GM21515 (cell line): ENCODE measurements at regions not wholly inside any gene's neighbourhood (a gene's known extent, or its start where the extent isn't known, plus 50 kb on each side); places are given as distances from the start of the nearest gene placed in this dataset.

Experiments used
- ATAC-seq: cut with Tn5 transposase; IDR thresholded peaks from one replicate; pipeline ENCODE4 v1.9.1; 2021; ENCODE audit not compliant: unreplicated experiment

- no peak for ATAC-seq
Observed at GRCh38 chr5:159525117-159525516, 194.8 kb upstream of the IL12B start.

DNA sequence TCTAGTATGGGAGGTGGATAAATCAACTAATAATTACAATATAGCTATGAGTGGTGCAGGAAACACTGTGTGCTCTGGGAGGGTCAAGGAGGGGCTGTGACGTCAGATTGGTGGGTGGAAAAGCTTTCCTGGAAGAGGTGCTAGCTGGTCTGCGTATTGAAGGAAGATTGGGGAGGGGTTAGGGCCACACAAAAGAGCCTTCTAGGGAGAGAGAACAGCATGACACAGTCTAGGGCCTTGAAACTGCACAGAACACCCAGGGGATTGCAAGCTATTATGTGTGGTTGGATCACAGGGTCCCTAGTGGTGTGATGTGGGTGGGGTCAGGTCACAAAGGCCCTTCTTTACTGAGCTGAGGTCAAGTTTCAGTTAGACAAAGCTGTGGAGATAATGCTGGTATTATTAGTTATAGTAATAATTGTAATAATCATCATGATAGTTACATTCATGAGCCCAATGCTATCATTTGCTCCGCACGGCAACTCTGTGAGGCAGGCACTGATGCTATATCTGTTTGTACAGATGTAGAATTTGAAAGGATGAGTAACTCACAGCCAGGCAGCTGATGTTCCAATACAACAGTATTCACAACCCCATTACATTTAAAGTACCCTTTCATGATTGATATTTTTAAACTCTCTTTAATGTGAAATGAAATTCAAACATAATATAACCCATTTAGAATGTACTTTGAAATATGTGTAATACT, 197.4 kb upstream of the IL12B start:
- no peak for ATAC-seq

- no peak for ATAC-seq
Observed at GRCh38 chr5:159531554-159532105, 201.3 kb upstream of the IL12B start.

- no peak for ATAC-seq
Observed at GRCh38 chr5:159533197-159533596, 202.9 kb upstream of the IL12B start.

- ATAC-seq: no peak
Observed at GRCh38 chr5:159536166-159536565, 205.9 kb upstream of the IL12B start.

DNA sequence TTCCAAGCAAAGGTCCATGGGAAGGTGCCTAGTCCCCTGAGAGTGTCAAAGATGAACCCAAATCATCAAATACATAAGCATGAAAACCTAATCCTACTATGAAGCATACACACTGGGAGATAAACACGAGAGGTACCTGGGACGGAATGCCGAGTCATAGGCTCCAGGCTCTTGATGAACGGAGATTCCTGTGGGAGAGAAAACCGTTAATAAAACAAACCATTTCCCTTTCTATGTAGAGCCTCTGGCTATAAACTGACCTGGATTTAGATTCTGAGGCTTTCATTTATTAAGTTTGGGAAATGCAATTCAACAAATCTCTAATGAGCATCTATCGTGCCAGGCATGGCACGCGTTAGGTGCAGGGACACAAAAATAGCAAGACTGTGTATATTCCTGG, 206.4 kb upstream of the IL12B start:
- no peak for ATAC-seq

DNA sequence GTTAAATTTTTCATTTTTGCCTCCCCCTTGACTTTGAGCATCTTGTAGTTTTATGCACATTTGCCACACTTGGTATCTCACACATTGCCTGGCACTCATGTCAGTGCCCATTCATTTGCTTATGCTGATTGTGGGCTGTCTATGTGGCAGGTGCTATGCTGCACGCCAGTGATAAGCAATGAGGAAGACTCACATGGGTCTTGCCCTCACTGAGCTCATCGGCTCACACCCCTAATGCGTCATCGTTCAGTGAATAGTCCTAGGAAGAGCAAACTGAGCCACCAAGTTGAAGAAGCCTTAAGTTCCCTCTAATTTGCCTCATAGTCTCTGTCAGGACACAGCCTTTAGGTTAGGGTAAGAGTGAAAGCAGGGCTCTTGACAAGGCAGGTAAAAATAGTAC, 209.4 kb upstream of the IL12B start:
- no peak for ATAC-seq

GRCh38 chr5:159543326-159543725, 213.0 kb upstream of the IL12B start:
- ATAC-seq: no peak

DNA sequence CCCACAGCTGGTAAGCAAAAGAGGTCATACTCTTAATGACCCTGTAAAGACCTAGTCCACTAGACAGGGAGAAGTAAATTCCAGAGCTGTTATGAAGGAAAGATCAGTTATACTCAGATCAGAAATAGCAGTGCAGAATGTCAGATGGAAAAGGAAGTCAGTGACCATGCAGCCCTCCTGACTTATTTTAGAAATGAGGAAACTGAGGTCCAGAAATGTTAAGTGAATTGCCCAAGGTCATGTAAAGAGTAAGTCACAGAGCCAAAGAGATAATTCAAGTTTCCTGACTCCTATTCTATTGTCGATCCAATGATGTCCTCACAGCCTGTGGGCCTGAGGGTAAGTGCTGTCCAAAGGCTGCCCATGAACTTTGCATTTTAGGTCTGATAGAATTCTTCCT, 214.9 kb upstream of the IL12B start:
- no peak for ATAC-seq

DNA sequence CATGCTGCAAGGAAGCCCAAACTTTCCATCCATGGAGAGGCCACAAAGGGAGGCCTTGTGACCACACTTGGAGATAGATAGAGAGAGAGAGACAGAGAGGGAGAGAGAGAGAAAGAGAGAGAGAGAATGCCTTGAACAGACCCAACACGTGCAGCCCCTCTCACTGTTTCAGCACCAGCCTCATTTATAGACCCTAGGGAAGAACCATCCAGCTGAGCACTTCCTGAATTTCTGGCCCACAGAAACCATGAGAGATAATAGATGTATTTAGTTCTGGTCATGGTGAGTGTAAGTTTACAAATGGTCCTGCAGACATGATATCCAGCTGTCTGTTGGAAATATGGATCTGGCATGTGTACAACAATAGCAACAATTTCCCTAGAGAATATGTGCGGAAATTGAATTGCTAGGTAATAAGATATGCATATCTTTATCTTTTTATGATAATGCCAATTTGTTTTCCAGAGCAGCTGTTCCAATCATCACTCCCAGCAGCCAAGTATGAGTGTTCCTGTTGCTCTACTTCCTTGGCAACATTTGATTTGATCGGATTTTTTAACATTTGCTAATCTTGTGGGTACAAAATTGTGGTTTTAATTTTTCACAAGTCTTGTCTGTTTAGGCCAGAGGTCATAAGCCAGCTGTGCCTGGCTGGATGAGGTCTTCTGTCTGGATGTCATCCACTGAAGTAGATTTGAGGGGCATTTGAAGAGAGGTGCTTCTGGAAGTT, 217.3 kb upstream of the IL12B start:
- no peak for ATAC-seq

- no peak for ATAC-seq
Observed at GRCh38 chr5:159548517-159548916, 218.2 kb upstream of the IL12B start.

DNA sequence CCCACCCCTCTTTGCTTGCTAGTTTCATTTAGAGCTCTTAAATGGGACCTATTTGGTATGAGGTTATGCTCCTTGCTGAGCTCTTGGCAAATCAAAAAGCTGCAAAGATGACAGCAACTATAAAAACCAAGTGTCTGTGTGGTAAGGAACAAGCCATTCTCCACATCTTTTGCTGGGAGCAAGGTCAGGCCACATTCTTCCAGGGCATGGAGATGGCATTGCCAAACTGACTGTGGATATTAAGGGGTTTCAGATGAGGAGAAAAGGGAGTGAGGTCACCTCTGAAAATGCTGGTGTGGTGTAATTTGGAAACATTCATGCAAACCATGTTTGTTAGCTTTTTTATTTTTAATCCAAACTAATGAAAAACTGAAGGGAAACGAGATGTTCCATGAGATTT, 218.8 kb upstream of the IL12B start:
- ATAC-seq: no peak

GRCh38 chr5:159550951-159551350, 220.7 kb upstream of the IL12B start:
- ATAC-seq: no peak

DNA sequence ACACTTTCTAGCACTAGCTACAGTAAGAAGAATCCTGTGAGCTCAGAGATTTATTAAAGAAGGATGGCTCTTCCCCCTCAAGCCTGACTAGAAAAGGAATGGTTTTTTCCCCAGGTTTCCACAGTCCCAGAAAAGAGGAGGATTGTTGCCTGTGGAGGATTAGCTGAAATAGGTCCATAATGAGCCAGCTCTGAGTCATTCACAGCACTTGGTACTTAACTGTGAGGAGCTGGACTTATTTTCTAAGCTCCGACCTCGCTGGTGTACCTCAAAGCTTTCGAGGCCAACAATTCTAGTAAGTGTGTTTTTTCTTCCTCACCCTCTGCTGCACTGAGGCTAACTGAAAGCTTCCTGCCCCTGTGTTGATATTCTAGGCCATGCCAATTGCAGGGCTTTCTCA, 222.5 kb upstream of the IL12B start:
- ATAC-seq: no peak

DNA sequence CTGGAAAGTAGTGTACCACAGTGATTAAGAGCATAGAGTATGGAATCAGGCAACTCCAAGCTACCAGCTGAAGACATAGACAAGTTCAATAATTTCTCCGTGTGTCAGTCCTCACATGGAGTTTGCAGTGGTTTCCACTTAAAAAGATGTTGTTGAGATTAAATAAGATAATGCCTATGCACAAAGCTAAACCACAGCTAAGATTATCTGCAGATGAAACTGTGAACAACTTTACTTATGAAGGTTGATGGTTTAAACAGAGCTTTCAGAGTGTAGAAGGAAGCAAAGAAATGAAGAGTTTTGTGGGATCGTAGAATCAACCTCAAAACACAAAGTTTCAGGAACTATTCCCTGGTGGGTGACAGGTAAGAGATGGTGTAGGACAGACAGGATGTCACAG, 223.5 kb upstream of the IL12B start:
- ATAC-seq: no peak

- ATAC-seq: no peak
Observed at GRCh38 chr5:159555084-159555483, 224.8 kb upstream of the IL12B start.

DNA sequence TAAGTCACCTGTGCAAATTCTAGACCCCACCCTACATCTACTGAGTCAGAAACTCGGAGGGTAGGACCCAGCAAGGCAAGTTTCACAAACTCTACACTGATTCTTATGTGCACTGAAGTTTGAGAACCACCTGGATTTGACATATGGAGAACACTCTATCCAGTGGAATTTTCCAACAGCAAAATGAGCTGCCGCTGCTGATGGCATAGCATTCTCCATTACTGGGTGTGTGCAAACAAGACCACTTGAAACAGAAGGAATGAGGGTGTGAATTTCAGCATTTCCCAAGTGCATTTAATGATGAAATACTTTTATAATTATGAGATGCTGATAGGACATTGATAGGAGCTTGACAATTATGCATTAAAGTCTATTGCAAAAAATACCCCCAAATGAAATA, 229.1 kb upstream of the IL12B start:
- ATAC-seq: no peak

DNA sequence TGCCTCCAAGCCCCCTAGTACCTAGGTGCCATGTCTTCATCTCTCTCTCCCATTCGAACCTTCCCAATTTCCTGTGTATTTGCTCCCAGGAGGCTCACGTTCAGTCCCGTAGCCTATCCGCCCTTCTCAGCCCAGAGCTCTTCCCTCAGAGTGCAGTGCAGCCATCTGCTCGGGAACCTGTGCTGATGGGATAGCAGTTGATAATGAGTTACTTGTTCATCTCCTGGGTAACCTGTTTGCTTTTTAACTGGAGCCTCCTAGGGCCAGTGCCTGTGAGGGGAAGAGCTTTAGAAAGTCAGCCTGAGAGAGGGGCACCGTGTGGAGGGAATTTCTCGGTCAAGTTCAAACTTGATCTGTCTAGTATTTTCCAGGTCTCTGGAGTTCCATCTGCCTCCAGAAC, 229.8 kb upstream of the IL12B start:
- ATAC-seq: no peak

DNA sequence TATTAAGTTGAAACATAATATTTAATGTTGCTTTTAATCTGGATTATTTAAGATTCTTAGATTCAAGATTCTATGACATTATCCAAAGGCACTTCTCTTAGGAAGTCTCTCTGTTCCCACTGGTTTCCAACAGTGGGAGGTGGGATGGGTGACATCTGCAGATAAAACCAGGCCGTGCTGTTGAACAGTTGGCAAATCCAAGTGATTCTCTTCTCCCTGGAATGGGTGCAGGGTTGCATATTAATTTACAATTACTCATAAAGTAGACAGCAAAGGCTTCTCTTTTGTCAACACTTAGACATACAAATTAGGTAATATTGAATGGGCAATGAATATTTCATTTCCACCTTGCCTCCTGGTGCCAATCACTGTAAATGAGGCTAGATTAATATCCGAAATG, 233.7 kb upstream of the IL12B start:
- ATAC-seq: no peak

DNA sequence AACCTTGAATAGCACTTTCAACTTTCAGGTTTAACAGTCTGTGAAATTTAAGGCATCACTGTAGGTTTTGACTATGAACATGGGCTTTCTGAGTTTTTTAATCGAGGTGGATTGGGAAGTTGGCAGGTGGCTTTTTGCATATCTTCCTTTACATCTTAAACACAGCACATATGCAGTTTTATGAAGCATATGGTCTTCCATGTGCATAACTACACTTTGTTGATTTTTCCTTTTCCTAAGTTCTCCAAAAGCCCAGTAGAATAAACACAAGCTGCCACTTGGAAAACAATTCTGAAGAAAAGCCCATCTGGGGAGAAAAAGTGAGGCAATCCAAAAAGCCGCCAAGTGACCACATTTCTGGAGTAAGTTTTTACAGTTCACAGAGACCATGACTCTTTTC, 236.5 kb upstream of the IL12B start:
- ATAC-seq: no peak

- no peak for ATAC-seq
Observed at GRCh38 chr5:159567461-159567860, 237.2 kb upstream of the IL12B start.

GRCh38 chr5:159571501-159572244, 241.4 kb upstream of the IL12B start:
- no peak for ATAC-seq
